KBM-7 (cell line): ENCODE measurements at regions not wholly inside any gene's neighbourhood (a gene's known extent, or its start where the extent isn't known, plus 50 kb on each side); places are given as distances from the start of the nearest gene placed in this dataset.

ENCODE experiments used
- DNase-seq: peaks from one replicate; pipeline ENCODE4 v3.0.0-alpha.2; 2015
- in situ Hi-C: fragments of 300-500 bp; cut with MboI; formaldehyde crosslinking; loops from 2 replicates; pipeline ENCODE4 v1.14.3; 2020; ENCODE audit warnings: low sequenced_read_pairs, low pct_unique_long_range_greater_than_20kb, mixed read lengths

- no peak for DNase-seq
- in situ Hi-C loops, result no loop called here
Observed at GRCh38 chr4:180840142-180840541, 1403.1 kb upstream of the TENM3 start.

GRCh38 chr4:180850318-180850940 is 1392.8 kb upstream of the TENM3 start:
- DNase-seq, result no peak
- in situ Hi-C loops, result no loop called here

- no peak for DNase-seq
- in situ Hi-C loops, result no loop called here
Observed at GRCh38 chr4:180852738-180853137, 1390.5 kb upstream of the TENM3 start.

- in situ Hi-C loops, result no loop called here
- no peak for DNase-seq
Observed at GRCh38 chr4:180855184-180855583, 1388.0 kb upstream of the TENM3 start.

GRCh38 chr4:180860089-180860720 is 1383.0 kb upstream of the TENM3 start:
- in situ Hi-C loops, result no loop called here
- no peak for DNase-seq

- no peak for DNase-seq
- in situ Hi-C loops, result no loop called here
Observed at GRCh38 chr4:180861651-180862050, 1381.6 kb upstream of the TENM3 start.

GRCh38 chr4:180866933-180867643 is 1376.1 kb upstream of the TENM3 start:
- no peak for DNase-seq
- in situ Hi-C loops, result no loop called here

- in situ Hi-C loops, result no loop called here
- DNase-seq, result no peak
Observed at GRCh38 chr4:180870623-180871022, 1372.6 kb upstream of the TENM3 start.

- no peak for DNase-seq
- in situ Hi-C loops, result no loop called here
Observed at GRCh38 chr4:180898305-180898704, 1344.9 kb upstream of the TENM3 start.

GRCh38 chr4:180900781-180901180 is 1342.4 kb upstream of the TENM3 start:
- no peak for DNase-seq
- in situ Hi-C loops, result no loop called here

GRCh38 chr4:180909279-180909678 is 1333.9 kb upstream of the TENM3 start:
- peak; percentile 22 for DNase-seq
- in situ Hi-C loops, result no loop called here

- no peak for DNase-seq
- in situ Hi-C loops, result no loop called here
Observed at GRCh38 chr4:180913750-180914149, 1329.5 kb upstream of the TENM3 start.

- in situ Hi-C loops, result no loop called here
- no peak for DNase-seq
Observed at GRCh38 chr4:180923486-180923885, 1319.7 kb upstream of the TENM3 start.

GRCh38 chr4:180925805-180926204 is 1317.4 kb upstream of the TENM3 start:
- in situ Hi-C loops, result no loop called here
- DNase-seq, result no peak

GRCh38 chr4:180926277-180926676 is 1316.9 kb upstream of the TENM3 start:
- in situ Hi-C loops, result no loop called here
- DNase-seq, result no peak

- in situ Hi-C loops, result no loop called here
- no peak for DNase-seq
Observed at GRCh38 chr4:180932370-180933001, 1310.7 kb upstream of the TENM3 start.

GRCh38 chr4:180937083-180937482 is 1306.1 kb upstream of the TENM3 start:
- no peak for DNase-seq
- in situ Hi-C loops, result no loop called here

GRCh38 chr4:180940680-180941079 is 1302.5 kb upstream of the TENM3 start:
- no peak for DNase-seq
- in situ Hi-C loops, result no loop called here

- in situ Hi-C loops, result no loop called here
- no peak for DNase-seq
Observed at GRCh38 chr4:180942367-180942916, 1300.8 kb upstream of the TENM3 start.

GRCh38 chr4:180946188-180946587 is 1297.0 kb upstream of the TENM3 start:
- DNase-seq, result no peak
- in situ Hi-C loops, result no loop called here
